ENCODE measurements at regions not wholly inside any gene's neighbourhood (a gene's known extent, or its start where the extent isn't known, plus 50 kb on each side); places are given as distances from the start of the nearest gene placed in this dataset.

GRCh38 chr1:190738317-190738716, 260.7 kb upstream of the BRINP3 start:
- Histone ChIP-seq H3K4me3 (no peak overlapping the region), H3K4me1 (ENCODE audit: control insufficient read depth in 1 of 2, low read depth in 2 of 2) (no peaks in the 10 kb centered on the region), H3K36me3 (no peaks in the 10 kb centered on the region), H3K27ac (no peak overlapping the region), H3K27me3 (replicated peaks; ENCODE audit: insufficient read depth) (no peaks in the 10 kb centered on the region), H3K9me3 (no peaks in the 10 kb centered on the region)
- DNase-seq (ENCODE audit: low spot score): no peak
- TF ChIP-seq, protein P1, sequence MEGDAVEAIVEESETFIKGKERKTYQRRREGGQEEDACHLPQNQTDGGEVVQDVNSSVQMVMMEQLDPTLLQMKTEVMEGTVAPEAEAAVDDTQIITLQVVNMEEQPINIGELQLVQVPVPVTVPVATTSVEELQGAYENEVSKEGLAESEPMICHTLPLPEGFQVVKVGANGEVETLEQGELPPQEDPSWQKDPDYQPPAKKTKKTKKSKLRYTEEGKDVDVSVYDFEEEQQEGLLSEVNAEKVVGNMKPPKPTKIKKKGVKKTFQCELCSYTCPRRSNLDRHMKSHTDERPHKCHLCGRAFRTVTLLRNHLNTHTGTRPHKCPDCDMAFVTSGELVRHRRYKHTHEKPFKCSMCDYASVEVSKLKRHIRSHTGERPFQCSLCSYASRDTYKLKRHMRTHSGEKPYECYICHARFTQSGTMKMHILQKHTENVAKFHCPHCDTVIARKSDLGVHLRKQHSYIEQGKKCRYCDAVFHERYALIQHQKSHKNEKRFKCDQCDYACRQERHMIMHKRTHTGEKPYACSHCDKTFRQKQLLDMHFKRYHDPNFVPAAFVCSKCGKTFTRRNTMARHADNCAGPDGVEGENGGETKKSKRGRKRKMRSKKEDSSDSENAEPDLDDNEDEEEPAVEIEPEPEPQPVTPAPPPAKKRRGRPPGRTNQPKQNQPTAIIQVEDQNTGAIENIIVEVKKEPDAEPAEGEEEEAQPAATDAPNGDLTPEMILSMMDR (IDR thresholded peaks at IDR 0.05): no peak
- ATAC-seq (ENCODE audit: insufficient number of reproducible peaks, low FRiP score, low read depth): no peak

GRCh38 chr1:190739926-190740325, 262.3 kb upstream of the BRINP3 start:
- Histone ChIP-seq H3K9me3 (no peaks in the 10 kb centered on the region), H3K4me3 (no peak overlapping the region), H3K36me3 (no peaks in the 10 kb centered on the region), H3K27me3 (replicated peaks; ENCODE audit: insufficient read depth) (no peaks in the 10 kb centered on the region), H3K4me1 (ENCODE audit: control insufficient read depth in 1 of 2, low read depth in 2 of 2) (no peaks in the 10 kb centered on the region), H3K27ac (no peak overlapping the region)
- ATAC-seq (ENCODE audit: insufficient number of reproducible peaks, low FRiP score, low read depth) (no peak), DNase-seq (ENCODE audit: low spot score) (no peak)
- TF ChIP-seq, protein P1 (IDR thresholded peaks at IDR 0.05): no peak

DNA sequence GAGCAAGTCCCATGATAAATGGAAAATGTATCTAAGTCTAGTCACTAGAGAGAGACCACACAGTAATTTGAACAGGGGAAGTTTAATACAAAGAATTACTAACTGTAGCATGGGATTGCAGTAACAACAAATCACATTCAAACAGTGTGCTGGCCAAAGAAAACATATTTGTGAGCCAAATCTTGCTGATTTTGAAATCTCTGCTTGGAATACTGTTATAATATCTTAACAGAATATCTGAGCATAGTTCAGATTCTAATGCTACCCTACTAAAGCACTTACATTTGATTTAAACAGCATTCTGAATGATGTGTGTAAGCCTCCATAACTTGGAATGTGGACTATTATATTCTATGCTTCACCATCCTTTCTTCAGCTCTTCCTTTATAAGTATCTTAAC, 270.0 kb upstream of the BRINP3 start:
- H3K4me3 ChIP-seq: no peak overlapping the region
- TF ChIP-seq, protein P1 (IDR thresholded peaks at IDR 0.05): no peak
- H3K9me3 ChIP-seq: no peaks in the 10 kb centered on the region
- H3K27ac ChIP-seq: no peak overlapping the region
- H3K27me3 ChIP-seq (replicated peaks; ENCODE audit: insufficient read depth): no peaks in the 10 kb centered on the region
- H3K4me1 ChIP-seq (ENCODE audit: control insufficient read depth in 1 of 2, low read depth in 2 of 2): no peaks in the 10 kb centered on the region
- no peak for ATAC-seq (ENCODE audit: insufficient number of reproducible peaks, low FRiP score, low read depth)
- no peak for DNase-seq (ENCODE audit: low spot score)
- H3K36me3 ChIP-seq: no peaks in the 10 kb centered on the region

DNA sequence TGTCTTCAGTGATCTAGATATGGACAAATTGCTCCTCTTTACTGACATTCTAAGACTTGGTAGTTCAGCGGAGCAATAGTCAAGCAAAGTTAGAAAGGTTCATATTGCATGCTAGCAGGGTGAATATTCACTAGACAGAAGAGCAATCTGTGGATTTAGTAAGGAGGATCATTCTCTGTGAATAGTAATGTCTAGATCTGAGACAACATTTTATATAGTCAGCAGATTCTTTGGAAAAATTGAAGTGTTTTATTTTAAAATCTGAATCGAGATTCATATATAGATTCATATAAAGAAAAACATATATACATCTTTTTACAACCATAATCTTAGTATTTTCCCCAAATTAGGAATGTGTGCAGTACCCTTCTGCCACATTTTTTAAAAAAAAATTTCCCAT, 274.5 kb upstream of the BRINP3 start:
- TF ChIP-seq, protein P1 (IDR thresholded peaks at IDR 0.05): no peak
- no peaks in the 10 kb centered on the region for H3K36me3 ChIP-seq
- DNase-seq (ENCODE audit: low spot score) (no peak), ATAC-seq (ENCODE audit: insufficient number of reproducible peaks, low FRiP score, low read depth) (no peak)
- H3K4me3 ChIP-seq: no peak overlapping the region
- H3K27me3 ChIP-seq (replicated peaks; ENCODE audit: insufficient read depth): no peaks in the 10 kb centered on the region
- no peaks in the 10 kb centered on the region for H3K4me1 ChIP-seq (ENCODE audit: control insufficient read depth in 1 of 2, low read depth in 2 of 2)
- no peak overlapping the region for H3K27ac ChIP-seq
- no peaks in the 10 kb centered on the region for H3K9me3 ChIP-seq

- Histone ChIP-seq H3K27me3 (replicated peaks; ENCODE audit: insufficient read depth) (no peaks in the 10 kb centered on the region), H3K27ac (no peak overlapping the region), H3K9me3 (no peaks in the 10 kb centered on the region), H3K4me1 (ENCODE audit: control insufficient read depth in 1 of 2, low read depth in 2 of 2) (no peaks in the 10 kb centered on the region), H3K4me3 (no peak overlapping the region), H3K36me3 (no peaks in the 10 kb centered on the region)
- DNase-seq (ENCODE audit: low spot score): no peak
- ATAC-seq (ENCODE audit: insufficient number of reproducible peaks, low FRiP score, low read depth): no peak
- TF ChIP-seq, protein P1 (IDR thresholded peaks at IDR 0.05): no peak
These were observed 277.0 kb upstream of the BRINP3 start for GRCh38 chr1:190754666-190755065.
